ENCODE measurements at regions not wholly inside any gene's neighbourhood (a gene's known extent, or its start where the extent isn't known, plus 50 kb on each side); places are given as distances from the start of the nearest gene placed in this dataset.

DNA sequence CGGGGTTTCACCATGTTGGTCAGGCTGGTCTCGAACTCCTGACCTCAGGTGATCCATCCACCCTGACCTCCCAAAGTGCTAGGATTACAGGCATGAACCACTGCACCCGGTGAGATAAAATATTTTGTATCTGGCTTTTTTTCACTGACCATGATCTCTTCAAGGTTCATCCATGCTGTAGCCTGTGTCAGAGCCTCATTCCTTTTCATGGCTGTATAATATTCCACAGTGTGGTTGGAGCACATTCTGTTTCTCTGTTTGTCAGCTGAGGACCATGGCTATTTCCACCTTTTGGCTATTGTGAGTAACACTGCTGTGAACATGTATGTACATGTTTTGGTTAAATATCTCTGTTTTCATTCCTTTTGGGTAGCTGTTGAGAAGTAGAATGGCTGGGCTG is 169.2 kb downstream of the SHOX start:
- Histone ChIP-seq H3K18ac (ENCODE audit: low read depth, low read length) (no peak overlapping the region), H3K4me3 (ENCODE audit: insufficient read depth, low read depth, low read length) (no peak overlapping the region), H3K4me1 (ENCODE audit: control insufficient read depth, insufficient read depth, low read length) (no peaks in the 10 kb centered on the region), H3K27ac (ENCODE audit: insufficient read depth, low read length) (no peak overlapping the region), H4K91ac (ENCODE audit: insufficient read depth, low read depth, low read length) (no peak overlapping the region), H3K56ac (ENCODE audit: extremely low read depth, insufficient read depth, low read length) (no peak overlapping the region), H2AK5ac (ENCODE audit: low read depth, low read length) (no peak overlapping the region), H3K23ac (ENCODE audit: low read depth, low read length) (no peak overlapping the region), H2BK20ac (ENCODE audit: low read depth, low read length) (no peak overlapping the region), H4K8ac (ENCODE audit: low read depth in 2 of 2, low read length in 2 of 2) (no peak overlapping the region), H3K9me1 (ENCODE audit: insufficient read depth, low read length) (no peaks in the 10 kb centered on the region), H2AFZ (replicated peaks; ENCODE audit: low read length, poor library complexity) (no peak overlapping the region), H2AK9ac (replicated peaks; ENCODE audit: low read depth, low read length, poor library complexity) (no peak overlapping the region), H3K4me2 (ENCODE audit: low read depth, low read length) (no peak overlapping the region), H3K9me3 (ENCODE audit: control insufficient read depth, insufficient read depth, low read length) (peaks cover 16% of the 10 kb centered on the region; the same call in 1 of the 2 replicates), H3K79me1 (ENCODE audit: low read depth in 1 of 2, low read length in 2 of 2) (no peaks in the 10 kb centered on the region), H2BK15ac (ENCODE audit: low read depth, low read length) (no peak overlapping the region), H3K27me3 (ENCODE audit: control insufficient read depth, insufficient read depth, low read length) (no peaks in the 10 kb centered on the region), H3K4ac (ENCODE audit: low read depth, low read length) (no peak overlapping the region), H3K14ac (replicated peaks; ENCODE audit: low read depth, low read length) (no peak overlapping the region), H4K20me1 (ENCODE audit: insufficient read depth, low read length) (no peaks in the 10 kb centered on the region), H4K5ac (ENCODE audit: low read depth, low read length) (no peak overlapping the region), H3K36me3 (ENCODE audit: control insufficient read depth, insufficient read depth, low read length) (no peaks in the 10 kb centered on the region), H2BK5ac (ENCODE audit: low read depth, low read length, poor library complexity, severe bottlenecking) (no peak overlapping the region), H2BK120ac (ENCODE audit: low read depth, low read length) (no peak overlapping the region), H3K9ac (ENCODE audit: low read depth, low read length) (no peak overlapping the region)
- CTCF ChIA-PET, result no interaction called here
- no peak for TF ChIP-seq ELK1 (IDR thresholded peaks at IDR 0.05; ENCODE audit: borderline replicate concordance, low read depth, low read length)
- no peak for TF ChIP-seq SMC3 (IDR thresholded peaks at IDR 0.05; ENCODE audit: low read depth, low read length)
- TF ChIP-seq POLR2A (IDR thresholded peaks at IDR 0.05; ENCODE audit: low read depth, low read length), result no peak
- no peak for TF ChIP-seq MXI1 (IDR thresholded peaks at IDR 0.05; ENCODE audit: borderline replicate concordance, low read depth, low read length)
- TF ChIP-seq CHD1 (IDR thresholded peaks at IDR 0.05; ENCODE audit: low read depth, low read length), result no peak
- no peak for TF ChIP-seq MAFK (IDR thresholded peaks at IDR 0.05; ENCODE audit: low read depth, low read length)
- no peak for TF ChIP-seq CTCF (conservative IDR thresholded peaks at IDR 0.05; ENCODE audit: low read depth, low read length)
- TF ChIP-seq RAD21 (IDR thresholded peaks at IDR 0.05; ENCODE audit: low read length), result no peak
- TF ChIP-seq CEBPB (IDR thresholded peaks at IDR 0.05; ENCODE audit: low read depth, low read length), result no peak
- no peak for TF ChIP-seq BHLHE40 (IDR thresholded peaks at IDR 0.05; ENCODE audit: low read depth, low read length)
- no peak for TF ChIP-seq MAZ (IDR thresholded peaks at IDR 0.05; ENCODE audit: borderline replicate concordance, low read depth, low read length)
- TF ChIP-seq RFX5 (IDR thresholded peaks at IDR 0.05; ENCODE audit: low read depth, low read length), result no peak
- ATAC-seq (ENCODE audit: low read depth) (no peak), DNase-seq (no peak)
- no CpG with 5 or more reads among the region's 3 CpGs for WGBS, 2 experiments (ENCODE audit: extremely low coverage in 2 of 2, insufficient read length in 1 of 2)
- intact Hi-C loops (cut with micrococcal nuclease) (no loop called here), in situ Hi-C loops (cut with MboI; ENCODE audit: low sequenced_read_pairs) (no loop called here), dilution Hi-C loops (cut with HindIII; ENCODE audit: low sequenced_read_pairs, unreplicated experiment) (no loop called here)
- no TSS peak for BruUV-seq (replicated peaks)
- POLR2A ChIA-PET (ENCODE audit: unreplicated experiment), result no interaction called here
